ENCODE measurements at regions not wholly inside any gene's neighbourhood (a gene's known extent, or its start where the extent isn't known, plus 50 kb on each side); places are given as distances from the start of the nearest gene placed in this dataset.

DNA sequence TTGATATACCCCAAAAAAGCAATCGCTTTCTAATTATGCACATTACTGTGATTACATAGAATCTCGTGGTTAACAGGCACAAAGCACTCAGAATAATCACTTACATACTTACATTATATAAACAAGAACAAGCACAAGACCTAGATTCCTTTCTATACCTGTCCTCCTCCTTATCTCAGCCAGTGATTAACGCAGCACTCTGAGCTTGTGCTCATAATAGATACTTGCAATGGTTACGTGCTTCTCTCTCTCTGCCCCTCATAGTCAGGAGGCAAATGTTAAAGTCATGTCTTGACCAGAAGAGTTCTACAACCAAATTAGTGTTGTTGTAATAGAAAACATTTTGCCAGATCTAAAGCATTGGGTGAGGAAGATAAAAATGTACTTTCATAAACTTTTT, 342.2 kb upstream of the PKDCC start:
- no peaks in the 10 kb centered on the region for H3K4me1 Mint-ChIP-seq (ENCODE audit: low read depth, unreplicated experiment)
- FAIRE-seq: no peak

GRCh38 chr2:41706286-41706685, 341.5 kb upstream of the PKDCC start:
- Mint-ChIP-seq H3K27ac (ENCODE audit: unreplicated experiment) (no peak overlapping the region), H3K4me1 (ENCODE audit: low read depth, unreplicated experiment) (no peaks in the 10 kb centered on the region), H3K36me3 (ENCODE audit: low read depth, unreplicated experiment) (no peaks in the 10 kb centered on the region), H3K4me3 (ENCODE audit: unreplicated experiment) (no peak overlapping the region), H3K9me3 (ENCODE audit: unreplicated experiment) (no peaks in the 10 kb centered on the region), H3K27me3 (ENCODE audit: low read depth, unreplicated experiment) (peaks cover 2% of the 10 kb centered on the region)
- Histone ChIP-seq H3K27me3 (ENCODE audit: insufficient read depth, low read length) (no peaks in the 10 kb centered on the region), H3K9me3 (ENCODE audit: insufficient read depth, low read depth, low read length) (no peaks in the 10 kb centered on the region), H3K4me1 (ENCODE audit: insufficient read depth, low read length) (no peaks in the 10 kb centered on the region), H3K9ac (ENCODE audit: low read length) (no peak overlapping the region), H2AFZ (ENCODE audit: low read depth, low read length) (no peak overlapping the region), H3K36me3 (ENCODE audit: insufficient read depth, low read length) (no peaks in the 10 kb centered on the region), H3K4me3 (ENCODE audit: insufficient read depth, low read depth, low read length) (no peak overlapping the region), H3K27ac (ENCODE audit: low read depth, low read length) (no peak overlapping the region), H3K79me2 (ENCODE audit: insufficient read depth, low read length) (no peaks in the 10 kb centered on the region), H3K4me2 (ENCODE audit: low read length) (no peak overlapping the region), H4K20me1 (ENCODE audit: insufficient read depth, low read length) (no peaks in the 10 kb centered on the region)
- TF ChIP-seq, protein P1, sequence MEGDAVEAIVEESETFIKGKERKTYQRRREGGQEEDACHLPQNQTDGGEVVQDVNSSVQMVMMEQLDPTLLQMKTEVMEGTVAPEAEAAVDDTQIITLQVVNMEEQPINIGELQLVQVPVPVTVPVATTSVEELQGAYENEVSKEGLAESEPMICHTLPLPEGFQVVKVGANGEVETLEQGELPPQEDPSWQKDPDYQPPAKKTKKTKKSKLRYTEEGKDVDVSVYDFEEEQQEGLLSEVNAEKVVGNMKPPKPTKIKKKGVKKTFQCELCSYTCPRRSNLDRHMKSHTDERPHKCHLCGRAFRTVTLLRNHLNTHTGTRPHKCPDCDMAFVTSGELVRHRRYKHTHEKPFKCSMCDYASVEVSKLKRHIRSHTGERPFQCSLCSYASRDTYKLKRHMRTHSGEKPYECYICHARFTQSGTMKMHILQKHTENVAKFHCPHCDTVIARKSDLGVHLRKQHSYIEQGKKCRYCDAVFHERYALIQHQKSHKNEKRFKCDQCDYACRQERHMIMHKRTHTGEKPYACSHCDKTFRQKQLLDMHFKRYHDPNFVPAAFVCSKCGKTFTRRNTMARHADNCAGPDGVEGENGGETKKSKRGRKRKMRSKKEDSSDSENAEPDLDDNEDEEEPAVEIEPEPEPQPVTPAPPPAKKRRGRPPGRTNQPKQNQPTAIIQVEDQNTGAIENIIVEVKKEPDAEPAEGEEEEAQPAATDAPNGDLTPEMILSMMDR (IDR thresholded peaks at IDR 0.05; ENCODE audit: insufficient read depth, low read depth, low read length): no peak
- TF ChIP-seq EZH2 (IDR thresholded peaks at IDR 0.05; ENCODE audit: insufficient read depth, low read length): no peak
- DNase-seq (ENCODE audit: low read depth) (no peak), FAIRE-seq (no peak)

More for the DNA sequence above, 342.2 kb upstream of the PKDCC start:
- H3K79me2 ChIP-seq (ENCODE audit: insufficient read depth, low read length): no peaks in the 10 kb centered on the region
- Mint-ChIP-seq H3K9me3 (ENCODE audit: unreplicated experiment) (no peaks in the 10 kb centered on the region), H3K36me3 (ENCODE audit: low read depth, unreplicated experiment) (no peaks in the 10 kb centered on the region), H3K27ac (ENCODE audit: unreplicated experiment) (no peak overlapping the region), H3K4me3 (ENCODE audit: unreplicated experiment) (no peak overlapping the region), H3K27me3 (ENCODE audit: low read depth, unreplicated experiment) (peaks cover 2% of the 10 kb centered on the region)
- no peaks in the 10 kb centered on the region for H3K36me3 ChIP-seq (ENCODE audit: insufficient read depth, low read length)
- TF ChIP-seq EZH2 (IDR thresholded peaks at IDR 0.05; ENCODE audit: insufficient read depth, low read length): no peak
- TF ChIP-seq, protein P1 (IDR thresholded peaks at IDR 0.05; ENCODE audit: insufficient read depth, low read depth, low read length): no peak
- no peak overlapping the region for H3K4me3 ChIP-seq (ENCODE audit: insufficient read depth, low read depth, low read length)
- H3K27ac ChIP-seq (ENCODE audit: low read depth, low read length): no peak overlapping the region
- no peaks in the 10 kb centered on the region for H4K20me1 ChIP-seq (ENCODE audit: insufficient read depth, low read length)
- H3K9me3 ChIP-seq (ENCODE audit: insufficient read depth, low read depth, low read length): no peaks in the 10 kb centered on the region
- no peak for DNase-seq (ENCODE audit: low read depth)
- H3K4me2 ChIP-seq (ENCODE audit: low read length): no peak overlapping the region
- H3K9ac ChIP-seq (ENCODE audit: low read length): no peak overlapping the region
- H3K27me3 ChIP-seq (ENCODE audit: insufficient read depth, low read length): no peaks in the 10 kb centered on the region
- H2AFZ ChIP-seq (ENCODE audit: low read depth, low read length): no peak overlapping the region
- no peaks in the 10 kb centered on the region for H3K4me1 ChIP-seq (ENCODE audit: insufficient read depth, low read length)

DNA sequence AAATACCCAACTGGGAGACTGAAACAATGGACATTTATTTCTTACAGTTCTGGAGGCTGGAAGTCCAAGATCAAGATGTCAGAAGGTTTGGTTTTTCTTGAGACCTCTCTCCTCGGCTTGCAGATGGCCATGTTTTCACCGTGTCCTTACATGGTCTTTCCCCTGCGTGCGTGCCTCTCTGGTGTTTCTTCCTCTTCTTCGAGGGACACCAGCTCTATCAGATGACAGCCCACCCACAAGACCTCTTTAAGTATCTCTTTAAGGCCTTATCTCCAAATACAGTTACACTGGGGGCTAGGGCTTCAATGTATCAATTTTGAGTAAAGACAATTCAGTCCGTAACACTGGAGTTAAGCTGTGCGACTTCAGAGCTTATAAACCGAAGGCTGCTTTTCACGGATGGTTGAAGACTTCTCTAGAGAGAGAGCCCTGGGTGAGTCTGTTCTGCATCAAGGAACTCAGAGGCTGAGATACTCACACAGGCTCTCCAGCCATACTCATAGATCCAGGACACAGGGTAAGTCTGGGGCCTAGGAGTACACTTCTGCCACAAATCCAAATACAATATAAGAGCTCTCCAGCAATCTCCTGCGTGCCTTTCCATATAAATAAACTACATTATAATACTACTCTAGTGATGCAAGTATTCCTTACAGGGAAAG, 339.9 kb upstream of the PKDCC start:
- H3K79me2 ChIP-seq (ENCODE audit: insufficient read depth, low read length): no peaks in the 10 kb centered on the region
- no peaks in the 10 kb centered on the region for H4K20me1 ChIP-seq (ENCODE audit: insufficient read depth, low read length)
- H2AFZ ChIP-seq (ENCODE audit: low read depth, low read length): no peak overlapping the region
- H3K9ac ChIP-seq (ENCODE audit: low read length): no peak overlapping the region
- H3K36me3 ChIP-seq (ENCODE audit: insufficient read depth, low read length): no peaks in the 10 kb centered on the region
- Mint-ChIP-seq H3K36me3 (ENCODE audit: low read depth, unreplicated experiment) (no peaks in the 10 kb centered on the region), H3K4me3 (ENCODE audit: unreplicated experiment) (no peak overlapping the region), H3K27me3 (ENCODE audit: low read depth, unreplicated experiment) (peaks cover 2% of the 10 kb centered on the region), H3K27ac (ENCODE audit: unreplicated experiment) (no peak overlapping the region), H3K9me3 (ENCODE audit: unreplicated experiment) (no peaks in the 10 kb centered on the region), H3K4me1 (ENCODE audit: low read depth, unreplicated experiment) (no peaks in the 10 kb centered on the region)
- H3K4me2 ChIP-seq (ENCODE audit: low read length): no peak overlapping the region
- H3K27ac ChIP-seq (ENCODE audit: low read depth, low read length): no peak overlapping the region
- no peaks in the 10 kb centered on the region for H3K4me1 ChIP-seq (ENCODE audit: insufficient read depth, low read length)
- no peaks in the 10 kb centered on the region for H3K9me3 ChIP-seq (ENCODE audit: insufficient read depth, low read depth, low read length)
- FAIRE-seq (no peak), DNase-seq (ENCODE audit: low read depth) (no peak)
- no peak overlapping the region for H3K4me3 ChIP-seq (ENCODE audit: insufficient read depth, low read depth, low read length)
- H3K27me3 ChIP-seq (ENCODE audit: insufficient read depth, low read length): no peaks in the 10 kb centered on the region
- no peak for TF ChIP-seq EZH2 (IDR thresholded peaks at IDR 0.05; ENCODE audit: insufficient read depth, low read length)
- TF ChIP-seq, protein P1 (IDR thresholded peaks at IDR 0.05; ENCODE audit: insufficient read depth, low read depth, low read length): no peak

Data from astrocyte (in vitro differentiated cells and primary cell).